Lung (tissue), 11 donors: ENCODE measurements at regions not wholly inside any gene's neighbourhood (a gene's known extent, or its start where the extent isn't known, plus 50 kb on each side); places are given as distances from the start of the nearest gene placed in this dataset.

ENCODE experiments used
- ATAC-seq: fragments of 200-7000 bp; cut with Tn5 transposase; one replicate; pipeline ENCODE4 v1.9.1; 2020; ENCODE audit warnings: moderate number of reproducible peaks; ENCODE audit not compliant: insufficient read depth, low FRiP score
- DNase-seq, 3 donors: peaks; one replicate each; pipeline ENCODE4 v3.0.0-alpha.2; 2013 to 2017
- H3K27ac ChIP-seq, 2 donors: one replicate each; pipeline ENCODE4 v1.5.1; 2013; ENCODE audit warnings: mild to moderate bottlenecking in 2 of 2, moderate library complexity in 2 of 2, control low read depth in 1 of 2, inconsistent platforms in 1 of 2, low read depth in 1 of 2, low read length in 1 of 2
- H3K27me3 ChIP-seq, 3 donors: one replicate each; pipeline ENCODE4 v1.5.1; 2013; ENCODE audit warnings: low read length in 2 of 3; ENCODE audit not compliant: control insufficient read depth in 3 of 3, insufficient read depth in 3 of 3
- H3K36me3 ChIP-seq, 4 donors: one replicate each; pipeline ENCODE4 v1.5.1; 2013; ENCODE audit warnings: low read length in 4 of 4, mild to moderate bottlenecking in 1 of 4, moderate library complexity in 1 of 4; ENCODE audit not compliant: control insufficient read depth in 4 of 4, insufficient read depth in 4 of 4
- H3K4me1 ChIP-seq, 5 donors: one replicate each; pipeline ENCODE4 v1.5.1; 2013; ENCODE audit warnings: low read length in 5 of 5, mild to moderate bottlenecking in 2 of 5, moderate library complexity in 1 of 5; ENCODE audit not compliant: control insufficient read depth in 5 of 5, insufficient read depth in 5 of 5
- H3K4me3 ChIP-seq: one replicate; pipeline ENCODE4 v1.5.1; 2013; ENCODE audit warnings: mild to moderate bottlenecking, control low read depth, moderate library complexity
- H3K9ac ChIP-seq, 2 donors: one replicate each; pipeline ENCODE4 v1.5.1; 2013; ENCODE audit warnings: low read length in 2 of 2, control low read depth in 1 of 2; ENCODE audit not compliant: insufficient read depth in 1 of 2
- H3K9me3 ChIP-seq, 4 donors: one replicate each; pipeline ENCODE4 v1.5.1; 2013; ENCODE audit warnings: low read length in 3 of 4, mild to moderate bottlenecking in 1 of 4, moderate library complexity in 1 of 4; ENCODE audit not compliant: control insufficient read depth in 4 of 4, insufficient read depth in 3 of 4
- WGBS, 2 donors: extraction: QIAGEN DNeasy Blood & Tissue Kit; methylation state at CpG; one replicate each; pipeline ENCODE4 v1.1.7; 2013; 5-methylcytosine and 5-hydroxymethylcytosine counted together
- TF ChIP-seq, protein P1 (sequence below): IDR thresholded peaks from 2 replicates; pipeline ENCODE4 v1.5.1; 2012; ENCODE audit warnings: mild to moderate bottlenecking; ENCODE audit errors: control extremely low read depth, extremely low read depth
- donor health status: control.
- donor health status: control.
- donor health status: Bipolar disorder and iron deficiency.
- donor health status: healthy.
- donor health status: DM: yes; HTN: yes; CAD: no.

- TF ChIP-seq, protein P1, sequence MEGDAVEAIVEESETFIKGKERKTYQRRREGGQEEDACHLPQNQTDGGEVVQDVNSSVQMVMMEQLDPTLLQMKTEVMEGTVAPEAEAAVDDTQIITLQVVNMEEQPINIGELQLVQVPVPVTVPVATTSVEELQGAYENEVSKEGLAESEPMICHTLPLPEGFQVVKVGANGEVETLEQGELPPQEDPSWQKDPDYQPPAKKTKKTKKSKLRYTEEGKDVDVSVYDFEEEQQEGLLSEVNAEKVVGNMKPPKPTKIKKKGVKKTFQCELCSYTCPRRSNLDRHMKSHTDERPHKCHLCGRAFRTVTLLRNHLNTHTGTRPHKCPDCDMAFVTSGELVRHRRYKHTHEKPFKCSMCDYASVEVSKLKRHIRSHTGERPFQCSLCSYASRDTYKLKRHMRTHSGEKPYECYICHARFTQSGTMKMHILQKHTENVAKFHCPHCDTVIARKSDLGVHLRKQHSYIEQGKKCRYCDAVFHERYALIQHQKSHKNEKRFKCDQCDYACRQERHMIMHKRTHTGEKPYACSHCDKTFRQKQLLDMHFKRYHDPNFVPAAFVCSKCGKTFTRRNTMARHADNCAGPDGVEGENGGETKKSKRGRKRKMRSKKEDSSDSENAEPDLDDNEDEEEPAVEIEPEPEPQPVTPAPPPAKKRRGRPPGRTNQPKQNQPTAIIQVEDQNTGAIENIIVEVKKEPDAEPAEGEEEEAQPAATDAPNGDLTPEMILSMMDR: no peak
- no peak overlapping the region for H3K4me3 ChIP-seq
- H3K36me3 ChIP-seq: no peaks in the 10 kb centered on the region
- no peaks in the 10 kb centered on the region for H3K27me3 ChIP-seq
- DNase-seq: no peak
- WGBS, 2 donors: 70 to 87% methylated on average over 9 of the region's 9 CpGs
- H3K27ac ChIP-seq: no peak overlapping the region
- H3K9ac ChIP-seq: no peak overlapping the region
- peaks cover 0 to 6% (median 0%) of the 10 kb centered on the region in 5 donors for H3K4me1 ChIP-seq
- ATAC-seq: no peak
- peaks cover 0 to 15% (median 0%) of the 10 kb centered on the region in 4 donors for H3K9me3 ChIP-seq
Observed at GRCh38 chr22:49525360-49525759, 302.3 kb downstream of the BRD1 start.

DNA sequence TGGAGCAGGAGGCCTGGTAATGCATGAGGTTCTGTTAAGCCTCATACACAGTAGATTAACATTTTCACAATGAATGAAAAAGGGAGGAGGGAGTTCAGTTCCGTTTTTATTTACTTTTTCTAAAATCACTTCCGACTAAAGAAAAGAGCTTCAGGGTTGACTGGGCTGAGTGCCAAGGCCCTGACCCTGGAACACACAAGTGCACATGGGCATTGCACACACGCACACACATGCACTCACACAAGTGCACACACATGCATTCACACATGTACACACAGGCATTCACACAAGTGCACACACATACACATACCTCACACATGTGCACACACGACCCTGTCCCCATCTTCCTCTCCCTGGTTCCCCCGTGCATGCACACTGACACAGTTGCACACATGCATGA, 303.3 kb downstream of the BRD1 start:
- Histone ChIP-seq H3K9me3 (peaks cover 0 to 16% (median 0%) of the 10 kb centered on the region in 4 donors), H3K36me3 (no peaks in the 10 kb centered on the region), H3K4me3 (no peak overlapping the region), H3K9ac (no peak overlapping the region), H3K4me1 (peaks cover 0 to 6% (median 0%) of the 10 kb centered on the region in 5 donors), H3K27me3 (no peaks in the 10 kb centered on the region), H3K27ac (no peak overlapping the region)
- 38 to 42% methylated on average over 5 of the region's 5 CpGs for WGBS, 2 donors
- TF ChIP-seq, protein P1: no peak
- DNase-seq (peak in 1 of 3 donors; percentile 21), ATAC-seq (no peak)

DNA sequence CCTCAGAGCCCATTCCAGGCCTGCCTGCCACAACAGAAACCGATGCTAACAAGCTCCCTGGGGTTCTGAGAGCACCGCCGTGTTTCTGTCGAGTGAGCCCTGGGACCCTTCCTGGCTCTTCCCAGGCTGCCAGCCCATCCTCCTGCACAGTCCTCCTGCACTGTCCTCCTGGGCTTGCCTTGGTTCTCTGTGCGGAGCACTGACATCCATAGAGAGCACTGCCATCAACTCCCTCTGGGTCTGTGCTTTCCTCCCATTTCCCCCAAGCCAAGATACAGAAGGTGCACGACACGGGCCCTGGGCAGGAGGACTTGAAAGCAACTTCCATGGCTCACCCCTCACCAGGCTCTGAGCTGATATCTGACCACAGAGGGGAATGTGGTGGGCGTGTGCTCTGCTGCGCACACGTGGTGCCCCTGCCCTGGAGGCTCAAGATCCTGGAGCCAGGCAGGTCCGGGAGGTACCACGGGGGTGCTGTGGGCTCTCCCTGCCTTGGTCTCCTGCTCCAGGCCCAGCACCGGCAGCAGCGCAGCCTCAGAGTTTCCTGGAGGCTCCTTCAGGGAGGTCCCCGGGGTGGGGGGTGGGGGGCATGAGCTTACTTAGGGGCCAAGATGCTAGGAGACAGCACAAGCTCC, 304.2 kb downstream of the BRD1 start:
- DNase-seq (no peak), ATAC-seq (no peak)
- Histone ChIP-seq H3K36me3 (no peaks in the 10 kb centered on the region), H3K9me3 (peaks cover 0 to 16% (median 0%) of the 10 kb centered on the region in 4 donors), H3K4me3 (no peak overlapping the region), H3K9ac (no peak overlapping the region), H3K4me1 (peaks cover 0 to 6% (median 0%) of the 10 kb centered on the region in 5 donors), H3K27me3 (peaks cover 0 to 5% (median 5%) of the 10 kb centered on the region in 3 donors), H3K27ac (no peak overlapping the region)
- TF ChIP-seq, protein P1: no peak
- 72 to 86% methylated on average over 15 of the region's 15 CpGs for WGBS, 2 donors
